HG03520 (cell line): ENCODE measurements at regions not wholly inside any gene's neighbourhood (a gene's known extent, or its start where the extent isn't known, plus 50 kb on each side); places are given as distances from the start of the nearest gene placed in this dataset.

Source experiments
- ATAC-seq: cut with Tn5 transposase; IDR thresholded peaks from one replicate; pipeline ENCODE4 v1.9.1; 2021; ENCODE audit warnings: mild to moderate bottlenecking, moderate library complexity; ENCODE audit not compliant: unreplicated experiment

GRCh38 chr7:142418326-142418725 lies 160.5 kb upstream of the PRSS58 start:
- no peak for ATAC-seq

GRCh38 chr7:142414915-142415314 lies 157.1 kb upstream of the PRSS58 start:
- ATAC-seq, result no peak

GRCh38 chr7:142414135-142414534 lies 156.3 kb upstream of the PRSS58 start:
- peak; percentile 65 for ATAC-seq

- ATAC-seq, result no peak
Observed at GRCh38 chr7:142413280-142414000, 155.6 kb upstream of the PRSS58 start.

- ATAC-seq, result peak; percentile 77
Observed at GRCh38 chr7:142412551-142413193, 154.8 kb upstream of the PRSS58 start.

GRCh38 chr7:142409471-142409870 lies 151.6 kb upstream of the PRSS58 start:
- no peak for ATAC-seq

GRCh38 chr7:142408794-142409193 lies 150.9 kb upstream of the PRSS58 start:
- no peak for ATAC-seq

GRCh38 chr7:142407939-142408570 lies 150.2 kb upstream of the PRSS58 start:
- no peak for ATAC-seq

GRCh38 chr7:142405122-142405765 lies 147.4 kb upstream of the PRSS58 start:
- ATAC-seq, result no peak

GRCh38 chr7:142401951-142402350 lies 144.1 kb upstream of the PRSS58 start:
- ATAC-seq, result no peak

GRCh38 chr7:142400042-142400533 lies 142.2 kb upstream of the PRSS58 start:
- no peak for ATAC-seq

GRCh38 chr7:142391191-142391992 lies 133.5 kb upstream of the PRSS58 start:
- ATAC-seq, result peak; percentile 51

- ATAC-seq, result no peak
Observed at GRCh38 chr7:142389544-142389943, 131.7 kb upstream of the PRSS58 start.

- ATAC-seq, result peak; percentile 77
Observed at GRCh38 chr7:142385491-142386340, 127.9 kb upstream of the PRSS58 start.

GRCh38 chr7:142384493-142384922 lies 126.7 kb upstream of the PRSS58 start:
- ATAC-seq, result no peak

- no peak for ATAC-seq
Observed at GRCh38 chr7:142383841-142384492, 126.1 kb upstream of the PRSS58 start.

GRCh38 chr7:142381727-142382390 lies 124.0 kb upstream of the PRSS58 start:
- no peak for ATAC-seq

GRCh38 chr7:142380069-142380468 lies 122.2 kb upstream of the PRSS58 start:
- no peak for ATAC-seq
